GM19397 (cell line): ENCODE measurements at regions not wholly inside any gene's neighbourhood (a gene's known extent, or its start where the extent isn't known, plus 50 kb on each side); places are given as distances from the start of the nearest gene placed in this dataset.
"Not testable (repeated sequence)": the region's sequence is repeated elsewhere in the genome, so short reads cannot be mapped to it uniquely, and the experiment has no call there.

Experiments used
- ATAC-seq: cut with Tn5 transposase; IDR thresholded peaks from one replicate; pipeline ENCODE4 v1.9.1; 2021; ENCODE audit warnings: mild to moderate bottlenecking, moderate library complexity; ENCODE audit not compliant: unreplicated experiment

DNA sequence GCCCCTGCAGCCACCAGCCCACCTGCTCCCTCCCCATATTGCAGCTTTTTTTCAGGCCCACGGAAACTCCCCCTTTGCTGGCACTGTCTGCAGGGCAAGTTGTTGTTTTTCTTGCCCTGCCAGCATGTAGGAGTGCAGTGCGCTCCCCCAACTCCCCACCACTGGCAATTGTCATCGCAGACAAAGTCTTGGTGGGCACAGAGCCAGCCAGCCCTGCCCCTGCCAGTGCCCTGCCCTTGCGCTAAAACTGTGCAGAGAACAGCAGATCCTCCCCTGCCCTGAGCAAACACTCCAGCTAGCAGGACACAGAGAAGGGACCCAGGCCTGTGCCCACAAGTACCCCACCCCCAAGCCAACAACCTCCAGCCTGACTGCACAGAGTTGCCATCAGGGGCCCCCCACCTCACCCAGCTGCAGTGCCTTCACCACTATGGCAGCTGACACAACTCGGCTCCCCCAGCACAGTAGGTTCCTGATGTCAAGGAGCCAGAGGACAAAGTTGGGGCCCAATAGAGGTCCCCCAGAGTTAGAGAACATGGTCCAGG lies 158.1 kb upstream of the ARHGAP42 start:
- no peak for ATAC-seq

DNA sequence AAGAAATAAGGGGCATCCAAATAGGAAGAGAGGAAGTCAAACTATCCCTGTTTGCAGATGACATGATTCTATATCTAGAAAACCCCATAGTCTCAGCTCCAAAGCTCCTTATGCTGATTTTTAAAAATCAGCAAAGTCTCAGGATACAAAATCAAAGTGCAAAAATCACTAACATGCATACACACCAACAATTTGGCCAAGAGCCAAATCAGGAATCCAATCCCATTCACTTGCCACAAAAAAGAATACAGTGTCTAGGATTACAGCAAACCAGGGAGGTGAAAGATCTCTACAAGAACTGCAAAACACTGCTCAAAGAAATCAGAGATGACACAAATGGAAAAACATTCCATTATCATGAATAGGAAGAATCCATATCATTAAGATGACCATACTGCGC lies 155.8 kb upstream of the ARHGAP42 start:
- not testable (repeated sequence) for ATAC-seq

DNA sequence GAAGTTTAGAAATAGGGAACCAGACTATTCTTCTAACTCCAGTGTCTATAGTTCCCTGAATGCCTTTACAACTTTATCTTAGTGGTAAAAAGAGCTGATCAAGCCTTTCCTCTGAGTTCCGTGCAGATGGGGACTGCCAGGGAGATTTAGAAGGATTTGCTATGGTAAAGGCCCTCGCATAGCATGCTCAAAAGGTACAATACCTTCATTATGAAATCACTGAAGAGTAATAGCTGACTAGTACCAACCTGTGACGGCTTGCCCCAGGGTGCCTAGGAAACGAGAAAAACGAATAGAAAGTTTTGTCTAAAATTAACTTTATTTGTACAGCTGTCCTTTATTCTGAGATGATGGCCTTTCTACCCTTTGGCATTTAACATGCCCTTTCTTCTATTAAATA lies 150.1 kb upstream of the ARHGAP42 start:
- no peak for ATAC-seq

DNA sequence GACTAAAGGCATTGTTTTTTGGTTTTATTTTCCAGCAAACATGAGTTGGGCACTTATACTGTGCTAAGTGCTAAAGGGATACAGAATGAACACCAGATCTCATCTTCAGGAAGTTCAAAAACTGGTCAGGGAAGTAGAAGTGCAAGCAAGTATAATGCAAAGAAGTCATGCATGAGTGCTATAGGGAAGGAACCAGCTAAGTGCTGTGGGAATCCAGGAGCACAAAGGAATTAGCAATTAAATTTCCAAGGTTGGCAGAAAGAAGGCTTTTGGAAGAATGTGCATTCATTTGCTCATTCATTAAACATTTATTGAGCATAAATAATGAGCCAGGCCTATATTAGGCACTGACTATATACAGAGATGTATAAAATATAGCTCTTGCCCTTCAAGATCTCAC lies 143.7 kb upstream of the ARHGAP42 start:
- no peak for ATAC-seq

DNA sequence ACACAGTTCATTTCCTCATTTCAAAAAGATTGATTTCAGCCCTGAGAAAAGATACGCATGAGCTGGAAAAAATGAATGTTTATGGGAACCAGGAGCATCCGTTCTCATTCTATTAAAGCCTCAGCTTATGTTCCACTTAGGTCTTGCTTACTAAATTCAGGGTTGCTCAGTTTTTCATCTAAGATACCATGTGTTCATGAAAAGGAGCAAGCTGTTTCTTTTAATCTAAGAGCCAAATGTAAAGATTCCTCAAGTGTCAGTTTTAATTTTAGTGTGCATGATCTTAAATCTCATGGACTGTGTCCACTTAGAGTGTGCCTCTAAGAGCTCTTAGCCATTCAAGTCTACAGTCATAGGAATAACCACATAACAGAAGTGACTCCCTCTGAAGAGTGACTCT lies 141.5 kb upstream of the ARHGAP42 start:
- no peak for ATAC-seq

DNA sequence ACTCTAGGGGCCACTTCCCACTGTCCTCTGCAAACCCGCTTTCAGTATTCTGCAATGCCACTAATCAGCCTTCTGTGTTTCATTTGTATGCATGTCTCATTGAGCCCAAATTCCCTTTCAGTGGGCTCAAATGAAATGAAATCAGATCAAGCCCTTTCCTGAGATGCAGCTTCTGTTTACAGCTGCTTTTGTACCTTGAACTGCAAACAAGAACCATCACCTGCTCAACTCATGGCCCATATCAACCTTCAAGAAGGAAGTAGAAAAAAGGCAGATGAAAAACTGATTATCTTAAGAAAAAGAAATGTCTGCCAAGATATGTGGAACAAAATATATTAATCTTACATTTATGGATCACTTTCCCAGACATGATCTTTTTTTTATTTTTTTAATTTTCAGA lies 141.1 kb upstream of the ARHGAP42 start:
- no peak for ATAC-seq

DNA sequence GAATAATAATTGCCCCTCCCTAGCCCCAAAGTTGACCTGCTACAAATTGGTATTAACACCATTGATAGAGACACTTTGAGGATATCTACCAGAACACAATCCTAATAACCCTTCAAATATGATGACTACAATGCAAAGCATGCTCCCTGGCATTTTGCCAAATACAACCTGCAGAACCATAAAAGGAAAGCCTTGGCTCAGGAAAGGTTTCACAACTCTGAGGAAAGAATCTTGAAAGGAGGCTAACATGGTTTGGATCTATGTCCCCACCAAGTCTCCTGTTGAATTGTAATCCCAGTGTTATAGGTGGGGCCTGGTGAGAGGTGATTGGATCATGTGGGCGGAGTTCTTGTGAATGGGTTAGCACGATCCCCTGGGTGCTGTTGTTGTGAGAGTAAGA lies 140.4 kb upstream of the ARHGAP42 start:
- ATAC-seq: no peak

DNA sequence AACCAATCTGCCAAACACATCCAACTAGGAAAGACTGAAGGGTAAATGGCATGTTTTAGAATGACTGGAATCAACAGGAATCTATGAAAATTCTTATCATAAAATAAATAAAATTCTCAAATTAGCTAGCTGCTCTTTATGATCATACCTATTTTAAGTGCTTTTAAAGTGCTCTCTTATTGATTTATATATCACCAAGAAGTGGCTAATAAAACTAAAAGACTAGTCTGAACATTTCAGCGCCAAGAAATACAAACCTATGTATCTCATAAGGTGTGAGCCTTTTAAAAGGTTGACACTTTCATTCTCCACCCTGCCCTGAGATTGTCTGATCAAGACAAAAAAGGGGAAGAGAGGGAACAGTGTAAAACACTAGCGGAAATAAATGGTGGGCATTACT lies 136.8 kb upstream of the ARHGAP42 start:
- no peak for ATAC-seq

DNA sequence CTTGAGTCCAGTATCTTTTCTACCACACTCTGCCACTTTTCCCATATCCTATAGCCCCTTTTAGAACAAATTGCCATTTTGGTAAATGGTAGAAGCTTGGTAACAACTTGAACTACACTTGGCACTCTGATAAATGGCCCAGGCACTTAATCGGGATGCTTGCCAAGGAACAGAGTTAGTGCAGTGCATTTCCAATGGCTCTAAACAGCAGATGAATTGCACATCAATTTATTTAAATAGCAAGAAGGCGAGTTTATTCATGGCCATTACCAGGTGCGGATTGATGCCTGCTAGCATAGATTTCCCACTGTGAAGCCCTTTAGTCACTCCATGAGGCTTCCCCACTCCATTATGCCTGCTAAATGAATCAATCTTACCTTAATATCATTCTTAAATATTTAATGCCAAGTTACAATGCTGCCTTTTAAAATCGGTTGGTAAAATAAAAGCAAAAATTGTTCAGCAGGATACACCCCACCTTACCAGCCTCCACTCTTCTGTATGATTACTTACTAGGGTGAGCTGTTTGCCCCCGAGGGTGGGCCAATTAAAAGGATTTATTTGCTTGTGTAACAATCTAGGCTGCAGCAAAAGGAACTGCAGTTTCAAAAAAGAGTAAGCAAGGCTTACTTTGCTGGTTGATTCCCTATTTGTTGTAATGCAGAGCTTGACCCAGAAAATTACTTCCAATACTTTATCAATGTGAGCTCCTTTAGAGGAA lies 136.0 kb upstream of the ARHGAP42 start:
- ATAC-seq: no peak

DNA sequence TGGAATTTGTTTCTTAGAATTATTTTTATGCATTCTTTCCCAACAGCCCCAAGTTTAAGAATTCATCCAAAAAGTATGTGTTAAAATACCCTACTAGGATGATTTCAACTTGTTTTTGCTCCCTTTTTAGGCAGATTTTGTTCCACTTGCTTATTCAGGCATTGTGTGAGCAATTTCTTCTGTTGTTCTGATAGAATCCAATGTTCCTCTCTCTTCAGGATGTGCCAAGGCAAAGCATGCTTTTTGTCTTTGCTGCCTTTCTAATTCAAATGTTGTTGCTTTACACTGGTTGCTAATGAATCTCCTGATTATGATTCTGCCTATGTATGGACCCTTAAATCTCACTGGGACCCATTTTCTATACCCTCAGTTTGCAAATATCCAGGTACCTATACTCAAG lies 131.2 kb upstream of the ARHGAP42 start:
- no peak for ATAC-seq

DNA sequence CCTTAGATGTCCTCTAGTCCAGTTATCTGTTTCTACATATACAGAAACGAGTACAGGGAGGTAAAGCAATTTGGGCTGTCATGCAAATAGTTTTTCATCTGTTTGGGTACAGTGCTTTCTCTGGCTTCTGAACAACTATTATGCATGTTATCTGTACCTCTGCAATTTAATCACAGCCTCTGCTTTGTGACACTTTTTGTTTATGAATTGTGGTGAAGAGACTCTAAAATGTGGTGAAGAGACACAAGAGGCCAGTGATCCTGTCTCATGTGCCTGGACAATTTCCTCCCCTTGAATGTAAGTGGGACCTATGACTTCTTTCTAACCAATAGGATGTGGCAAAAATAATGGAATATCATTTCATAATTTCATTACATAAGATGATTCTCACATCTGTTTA lies 130.3 kb upstream of the ARHGAP42 start:
- no peak for ATAC-seq

DNA sequence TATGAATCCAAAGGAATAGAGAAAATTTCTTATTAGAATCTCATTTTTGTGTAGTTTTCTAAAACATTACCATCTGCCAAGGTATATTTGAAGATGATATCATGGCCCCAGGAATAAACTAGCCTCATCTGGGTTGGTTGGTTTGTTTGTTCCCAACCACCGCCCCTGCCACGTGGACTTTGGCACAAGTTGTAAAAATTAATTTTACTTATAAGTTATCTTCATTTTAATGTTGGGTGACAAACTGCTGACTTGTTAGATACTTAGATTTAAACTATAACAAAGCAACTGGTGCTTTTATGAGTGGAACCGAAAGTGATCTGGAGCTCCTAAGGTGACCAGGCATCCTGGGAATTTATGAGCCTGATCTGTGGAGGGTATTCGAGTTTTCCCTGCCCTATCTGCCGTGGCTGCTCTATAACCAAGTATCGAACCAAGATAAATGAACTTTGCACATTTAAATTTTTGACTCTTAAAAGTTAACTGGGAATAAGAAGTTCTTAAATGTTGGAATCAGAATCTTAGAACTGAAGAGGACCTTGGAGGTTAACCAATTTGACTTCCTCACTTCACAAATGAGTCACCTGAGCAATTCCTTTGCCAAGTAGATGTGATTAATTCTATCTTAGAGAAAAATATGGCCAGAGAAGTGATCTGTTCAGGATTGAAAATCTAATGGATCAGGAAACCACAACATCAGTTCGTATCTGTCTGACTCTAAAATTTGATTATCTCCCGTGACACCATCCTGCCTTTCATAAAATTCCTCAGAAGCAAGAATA lies 129.1 kb upstream of the ARHGAP42 start:
- ATAC-seq: no peak

DNA sequence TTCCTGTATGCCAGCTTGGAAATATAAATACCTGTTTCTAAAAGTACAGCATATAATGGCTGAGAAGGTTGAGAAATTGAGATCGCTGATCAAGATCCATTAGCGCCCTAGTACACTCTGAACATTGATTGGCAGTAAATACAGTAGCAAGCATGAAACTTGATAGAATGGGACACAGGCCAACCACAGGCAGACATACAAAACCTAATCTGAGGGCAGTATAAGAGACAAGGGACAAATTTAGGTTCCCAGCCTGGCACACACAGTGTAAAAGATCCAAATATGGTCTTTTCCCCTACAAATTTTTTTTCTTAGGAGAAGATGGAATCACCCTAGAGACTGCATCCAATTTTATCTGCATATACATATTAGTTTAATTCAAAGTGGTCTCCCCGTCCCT lies 126.5 kb upstream of the ARHGAP42 start:
- no peak for ATAC-seq

DNA sequence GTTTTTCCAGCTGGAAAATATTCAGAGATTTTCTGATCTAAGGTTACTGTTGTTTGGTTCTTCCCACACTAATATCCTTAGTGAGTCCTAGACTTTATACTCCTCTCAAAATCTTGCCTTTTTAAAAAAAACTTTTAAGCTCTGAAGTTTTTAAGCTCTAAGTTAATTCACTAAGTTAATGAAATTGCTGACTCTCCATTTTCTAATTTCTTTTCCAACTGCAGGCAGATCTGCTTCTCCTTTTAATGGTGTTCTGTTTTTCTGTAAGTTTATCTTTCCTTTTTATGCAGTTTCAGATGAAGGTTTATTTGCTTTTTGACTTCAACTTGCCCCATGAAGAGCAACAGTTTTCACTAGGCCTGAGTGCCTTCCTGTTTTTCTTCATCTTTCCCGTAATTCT lies 125.8 kb upstream of the ARHGAP42 start:
- no peak for ATAC-seq

DNA sequence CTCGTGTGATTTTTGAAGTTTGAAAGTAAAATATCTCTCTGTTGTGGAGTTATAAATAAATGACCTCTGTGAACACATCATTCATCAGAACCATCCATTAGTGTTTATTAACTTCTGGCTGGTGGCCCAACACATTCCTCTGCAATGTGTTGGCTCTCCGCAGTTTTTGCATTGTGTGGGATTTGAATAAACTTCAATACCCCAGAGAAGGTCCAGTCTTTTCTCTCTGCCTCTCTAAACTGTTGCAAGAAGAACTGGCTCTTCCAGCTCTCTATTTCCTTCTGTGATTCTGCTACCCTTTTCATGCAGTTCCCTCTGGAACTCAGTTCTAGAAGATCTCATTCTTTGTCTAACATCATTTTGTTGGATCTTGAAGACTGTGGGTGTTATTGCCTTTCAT lies 125.0 kb upstream of the ARHGAP42 start:
- ATAC-seq: no peak

DNA sequence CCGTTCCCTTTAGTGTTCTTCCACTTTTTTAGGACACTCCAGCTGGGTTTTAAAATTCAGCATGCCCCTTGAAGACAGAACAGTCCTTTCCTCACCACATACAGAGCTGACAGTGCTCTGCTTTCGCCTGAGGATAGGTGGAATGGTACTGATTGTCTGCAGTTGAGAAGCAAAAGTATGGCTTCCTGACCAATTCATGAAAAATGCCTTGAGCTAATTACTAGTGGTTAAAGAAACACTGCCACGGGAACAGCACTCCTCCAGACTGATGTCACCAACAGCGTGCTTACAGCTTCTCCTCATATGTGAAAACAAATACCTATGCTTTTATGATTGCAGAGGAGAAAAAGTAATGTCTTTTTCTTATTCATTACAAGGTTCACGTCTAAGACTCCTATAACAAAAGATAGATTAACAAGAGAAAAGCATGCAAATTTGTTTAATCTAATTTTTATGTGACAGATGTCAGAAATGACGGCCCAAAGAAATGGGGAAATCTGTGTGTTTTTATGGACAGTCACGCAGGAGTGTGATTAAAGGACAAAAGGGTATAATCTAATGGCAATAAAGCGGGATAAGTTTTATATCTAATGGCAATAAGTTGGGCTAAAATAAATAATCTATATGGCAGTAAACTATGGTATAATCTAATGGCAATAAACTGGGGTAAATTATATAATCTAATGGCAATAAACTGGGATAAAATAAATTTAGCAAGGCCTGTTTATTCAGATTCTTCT lies 123.4 kb upstream of the ARHGAP42 start:
- no peak for ATAC-seq

DNA sequence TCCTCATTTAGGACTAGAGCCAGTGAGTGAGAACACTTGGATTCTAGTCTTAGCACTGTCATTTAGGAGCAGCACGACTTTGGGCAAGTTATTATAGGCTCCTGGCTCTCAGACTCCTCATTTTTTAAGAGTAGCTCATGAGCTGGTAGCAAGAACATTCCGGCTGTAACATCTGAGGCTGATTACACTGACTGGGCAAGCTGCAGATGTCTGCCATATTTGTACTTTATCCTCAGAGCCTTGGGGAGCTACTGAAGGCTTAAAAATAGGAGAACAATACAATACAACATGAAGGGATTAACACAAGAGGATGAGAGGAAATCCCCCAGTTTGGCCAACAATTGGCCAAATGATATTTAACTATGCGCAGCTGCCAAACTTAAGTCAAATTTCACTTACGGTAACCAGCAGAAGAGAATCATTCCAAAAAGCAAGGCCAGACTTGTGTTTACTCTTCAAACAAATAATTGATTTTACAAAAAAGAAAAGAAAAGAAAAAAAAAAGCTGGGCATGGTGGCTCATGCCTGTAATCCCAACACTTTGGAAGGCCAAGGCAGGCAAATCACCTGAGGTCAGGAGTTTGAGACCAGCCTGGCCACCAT lies 113.1 kb upstream of the ARHGAP42 start:
- no peak for ATAC-seq

DNA sequence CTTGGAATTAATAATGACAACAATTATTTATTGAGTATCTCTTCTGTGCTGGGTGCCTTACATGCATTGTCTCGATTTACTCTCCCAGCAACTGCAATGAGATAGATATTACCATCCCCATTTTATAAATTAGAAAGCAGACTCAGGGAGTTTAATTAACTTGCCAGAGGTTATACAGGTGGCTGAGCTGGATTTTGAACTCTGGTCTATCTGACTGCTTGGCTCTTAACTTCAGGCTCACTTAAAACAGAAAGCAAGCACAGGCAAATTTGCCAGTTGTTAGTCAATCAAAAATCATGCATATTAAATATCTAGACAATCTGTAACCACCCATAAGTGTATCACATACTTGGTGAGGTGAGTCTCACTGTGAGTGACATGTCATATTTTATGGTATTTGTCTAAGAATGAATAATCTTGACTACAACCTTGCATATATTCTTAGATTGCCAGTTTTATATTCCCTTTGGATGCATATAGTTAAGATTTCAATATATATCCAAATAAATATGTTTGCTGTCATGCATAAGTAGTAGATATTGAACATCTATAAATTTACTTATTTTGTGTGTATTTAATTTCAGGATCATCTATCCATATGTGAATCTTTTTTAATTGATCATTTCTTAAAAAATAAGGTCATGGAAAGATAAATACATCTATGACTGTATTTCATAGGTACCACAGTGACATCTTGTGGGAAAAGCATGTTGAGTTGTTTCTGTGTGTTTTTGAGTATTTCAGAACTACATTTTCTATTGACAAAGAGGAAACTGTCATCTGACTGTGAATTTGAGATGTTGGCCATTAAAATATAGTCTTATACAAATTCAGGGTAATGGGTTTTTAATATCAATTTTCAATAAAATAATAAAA lies 112.0 kb upstream of the ARHGAP42 start:
- ATAC-seq: no peak

DNA sequence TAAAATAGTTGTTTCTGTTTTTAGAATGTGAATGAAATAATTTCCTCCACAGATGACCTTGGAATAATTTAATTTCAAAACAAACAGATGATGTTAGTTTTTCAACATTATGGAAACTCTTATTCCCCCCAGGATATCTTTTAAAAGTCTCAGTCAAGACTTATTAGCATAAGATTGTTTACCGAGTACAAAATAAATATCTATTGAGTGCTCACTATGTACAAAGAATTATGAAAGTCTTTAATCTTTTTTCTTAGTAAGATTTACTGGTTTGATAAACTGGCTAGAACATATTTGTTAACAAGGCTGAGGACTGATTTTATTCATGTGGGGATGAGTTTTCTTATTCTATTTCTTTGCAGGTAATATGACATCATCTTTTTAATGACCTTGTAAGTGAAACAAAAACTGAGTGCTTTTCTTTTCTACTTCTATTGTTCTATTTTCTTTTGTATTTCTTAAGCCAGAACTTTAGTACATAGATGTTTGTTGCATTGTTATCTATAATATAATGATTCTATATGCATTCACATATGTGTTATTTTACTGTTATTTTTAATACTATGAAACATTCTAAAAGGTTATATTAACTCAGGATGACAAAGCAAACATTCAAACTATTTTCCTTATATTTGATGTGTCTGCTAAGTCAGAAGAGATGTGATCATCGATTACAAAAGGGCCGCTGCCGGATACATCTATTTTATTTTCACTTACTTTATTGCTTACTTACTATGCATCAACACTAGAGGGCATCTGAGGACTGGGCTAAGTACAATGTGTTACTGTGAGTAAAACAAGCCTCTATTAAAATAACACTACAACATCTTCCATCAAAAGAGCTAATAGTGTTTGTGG lies 111.0 kb upstream of the ARHGAP42 start:
- ATAC-seq: no peak

DNA sequence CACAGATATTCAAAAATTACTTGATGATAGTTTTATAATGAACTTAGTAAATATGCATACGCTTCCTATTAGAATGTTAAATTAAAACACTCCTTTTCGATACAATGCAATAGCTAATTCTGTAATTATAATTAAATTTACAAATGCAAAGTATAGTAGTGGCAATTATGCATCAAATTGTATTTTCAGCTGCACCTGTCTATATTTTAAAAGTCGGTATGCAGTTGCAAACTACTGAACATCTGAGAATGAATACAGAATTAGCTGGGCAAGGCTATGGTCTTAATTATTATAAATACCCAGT lies 110.4 kb upstream of the ARHGAP42 start:
- ATAC-seq: no peak
